ENCODE measurements at regions not wholly inside any gene's neighbourhood (a gene's known extent, or its start where the extent isn't known, plus 50 kb on each side); places are given as distances from the start of the nearest gene placed in this dataset.

GRCh38 chr4:83751336-83751949 lies 215.5 kb downstream of the GPAT3 start:
- H3K27ac Mint-ChIP-seq, result no peak overlapping the region
- H3K27me3 Mint-ChIP-seq (ENCODE audit: insufficient read depth), result peaks cover 8% of the 10 kb centered on the region
- H3K9me3 Mint-ChIP-seq, result no peaks in the 10 kb centered on the region
- no peak for DNase-seq
- no peaks in the 10 kb centered on the region for H3K36me3 Mint-ChIP-seq (ENCODE audit: low read depth)
- TF ChIP-seq CTCF (IDR thresholded peaks at IDR 0.05), result no peak
- H3K4me3 Mint-ChIP-seq, result no peak overlapping the region
- H3K4me1 Mint-ChIP-seq (ENCODE audit: low read depth), result no peaks in the 10 kb centered on the region

DNA sequence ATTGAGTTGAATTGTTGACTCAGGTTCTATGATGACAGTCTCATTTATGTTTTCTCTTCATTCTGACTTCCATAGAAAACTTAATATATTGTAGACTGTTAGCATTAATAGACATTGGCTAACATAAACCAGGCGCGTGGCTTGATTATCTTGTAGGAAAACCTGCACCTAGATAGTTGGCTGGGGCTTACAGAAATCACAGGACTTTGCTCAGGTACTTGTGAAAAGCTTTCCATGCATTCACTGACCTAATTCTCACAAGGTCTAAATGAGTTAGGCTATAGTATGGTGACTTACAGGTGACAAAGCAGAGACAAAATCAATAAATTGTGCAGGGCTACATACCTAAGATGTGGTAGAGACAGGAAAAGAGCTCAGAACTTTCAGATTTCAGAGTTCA lies 212.8 kb downstream of the GPAT3 start:
- no peak for DNase-seq
- H3K36me3 Mint-ChIP-seq (ENCODE audit: low read depth), result no peaks in the 10 kb centered on the region
- TF ChIP-seq CTCF (IDR thresholded peaks at IDR 0.05), result no peak
- no peaks in the 10 kb centered on the region for H3K4me1 Mint-ChIP-seq (ENCODE audit: low read depth)
- H3K9me3 Mint-ChIP-seq, result no peaks in the 10 kb centered on the region
- no peak overlapping the region for H3K4me3 Mint-ChIP-seq
- peaks cover 3% of the 10 kb centered on the region for H3K27me3 Mint-ChIP-seq (ENCODE audit: insufficient read depth)
- H3K27ac Mint-ChIP-seq, result no peak overlapping the region

GRCh38 chr4:83738895-83739294 lies 203.0 kb downstream of the GPAT3 start:
- DNase-seq, result no peak
- TF ChIP-seq CTCF (IDR thresholded peaks at IDR 0.05), result no peak
- peaks cover 13% of the 10 kb centered on the region for H3K27me3 Mint-ChIP-seq (ENCODE audit: insufficient read depth)
- no peaks in the 10 kb centered on the region for H3K4me1 Mint-ChIP-seq (ENCODE audit: low read depth)
- no peak overlapping the region for H3K4me3 Mint-ChIP-seq
- H3K36me3 Mint-ChIP-seq (ENCODE audit: low read depth), result no peaks in the 10 kb centered on the region
- no peak overlapping the region for H3K27ac Mint-ChIP-seq
- no peaks in the 10 kb centered on the region for H3K9me3 Mint-ChIP-seq

- Mint-ChIP-seq H3K4me1 (ENCODE audit: low read depth) (peaks cover 14% of the 10 kb centered on the region; the same call in 1 of the 2 replicates), H3K4me3 (no peak overlapping the region), H3K27ac (no peak overlapping the region), H3K9me3 (no peaks in the 10 kb centered on the region), H3K36me3 (ENCODE audit: low read depth) (no peaks in the 10 kb centered on the region), H3K27me3 (ENCODE audit: insufficient read depth) (peaks cover 10% of the 10 kb centered on the region)
- no peak for DNase-seq
- no peak for TF ChIP-seq CTCF (IDR thresholded peaks at IDR 0.05)
Observed at GRCh38 chr4:83734576-83734975, 198.7 kb downstream of the GPAT3 start.

GRCh38 chr4:83732114-83732635 lies 196.3 kb downstream of the GPAT3 start:
- Mint-ChIP-seq H3K27me3 (ENCODE audit: insufficient read depth) (peaks cover 14% of the 10 kb centered on the region), H3K27ac (no peak overlapping the region), H3K36me3 (ENCODE audit: low read depth) (no peaks in the 10 kb centered on the region), H3K4me1 (ENCODE audit: low read depth) (peaks cover 14% of the 10 kb centered on the region; the same call in 1 of the 2 replicates), H3K9me3 (no peaks in the 10 kb centered on the region), H3K4me3 (no peak overlapping the region)
- DNase-seq, result no peak
- no peak for TF ChIP-seq CTCF (IDR thresholded peaks at IDR 0.05)

All from HFFc6 (cell line).